ENCODE measurements at regions not wholly inside any gene's neighbourhood (a gene's known extent, or its start where the extent isn't known, plus 50 kb on each side); places are given as distances from the start of the nearest gene placed in this dataset.

DNA sequence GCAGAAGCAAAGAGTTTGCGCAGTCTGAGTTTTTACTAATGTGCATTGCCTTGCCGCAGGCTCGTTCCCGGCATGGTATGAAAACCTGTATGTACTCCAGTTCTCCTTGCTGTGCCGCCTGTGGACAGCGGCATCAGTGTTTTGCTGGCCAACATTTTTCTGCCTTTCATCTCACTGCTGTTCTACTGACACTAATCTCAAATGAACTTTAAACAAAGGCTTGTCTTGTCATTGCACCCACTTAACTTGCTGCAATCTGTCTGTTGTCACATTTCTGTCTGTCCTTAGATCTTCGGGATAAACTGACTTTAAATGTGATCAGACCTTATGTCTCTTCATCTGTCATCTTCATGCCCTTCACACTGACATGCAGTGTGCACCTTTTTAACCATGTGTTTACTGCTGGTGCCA, 71.7 kb upstream of the ZNRF2 start:
- DNase-seq = no peak

GRCh38 chr7:30213637-30214036, 70.8 kb upstream of the ZNRF2 start:
- DNase-seq = no peak

GRCh38 chr7:30214651-30215137, 69.7 kb upstream of the ZNRF2 start:
- no peak for DNase-seq

DNA sequence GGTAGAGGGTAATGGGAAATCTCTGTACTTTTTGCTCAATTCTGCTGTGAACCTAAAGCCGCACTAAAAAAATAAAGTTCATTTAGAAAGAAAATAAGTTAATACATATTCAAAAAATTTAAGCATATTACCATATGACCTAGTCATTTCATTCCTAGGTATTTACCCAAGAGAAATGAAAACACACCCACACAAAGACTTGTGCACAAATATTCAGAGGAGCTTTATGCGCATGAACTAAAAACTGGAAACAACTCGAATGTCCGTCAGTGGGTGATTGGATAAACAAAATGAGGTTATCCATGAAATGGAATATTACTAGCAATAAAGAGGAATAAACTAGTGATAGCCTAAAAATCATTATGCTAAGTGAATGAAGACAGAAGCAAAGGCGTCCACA, 62.6 kb upstream of the ZNRF2 start:
- DNase-seq = no peak

DNA sequence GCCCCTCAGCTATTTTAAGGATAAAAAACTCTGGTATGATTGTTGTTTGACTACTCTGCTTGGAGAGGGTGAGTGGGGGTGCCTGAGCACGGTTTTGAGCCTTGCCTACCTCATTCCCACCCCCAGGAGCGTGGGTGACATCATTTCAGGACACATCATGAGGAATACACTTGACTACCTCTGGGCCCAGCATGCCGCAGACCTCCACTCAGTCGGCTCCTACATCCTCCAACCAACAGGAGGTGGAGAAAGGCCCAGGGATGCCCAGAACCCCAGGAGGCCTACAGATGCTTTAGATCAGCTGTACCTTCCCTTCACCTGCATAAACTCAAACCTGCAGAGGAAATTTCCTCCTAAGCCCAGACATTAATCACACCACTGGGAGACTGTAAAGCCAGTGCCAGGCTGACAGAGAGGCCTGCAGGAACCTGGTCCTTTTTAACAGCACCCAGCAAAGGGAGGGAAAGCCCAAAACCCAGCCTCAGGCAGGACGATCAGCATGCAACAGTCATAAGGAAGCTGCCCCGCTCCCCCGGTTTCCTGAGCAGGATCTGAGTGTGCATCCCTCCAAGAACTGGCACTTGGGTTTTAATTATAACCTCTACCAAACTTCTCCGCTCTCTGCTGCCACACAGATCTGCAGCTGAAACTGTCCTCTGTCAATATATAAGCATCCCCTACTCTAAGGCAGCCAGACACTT, 61.7 kb upstream of the ZNRF2 start:
- no peak for DNase-seq

GRCh38 chr7:30223896-30224295, 60.5 kb upstream of the ZNRF2 start:
- DNase-seq = no peak

DNA sequence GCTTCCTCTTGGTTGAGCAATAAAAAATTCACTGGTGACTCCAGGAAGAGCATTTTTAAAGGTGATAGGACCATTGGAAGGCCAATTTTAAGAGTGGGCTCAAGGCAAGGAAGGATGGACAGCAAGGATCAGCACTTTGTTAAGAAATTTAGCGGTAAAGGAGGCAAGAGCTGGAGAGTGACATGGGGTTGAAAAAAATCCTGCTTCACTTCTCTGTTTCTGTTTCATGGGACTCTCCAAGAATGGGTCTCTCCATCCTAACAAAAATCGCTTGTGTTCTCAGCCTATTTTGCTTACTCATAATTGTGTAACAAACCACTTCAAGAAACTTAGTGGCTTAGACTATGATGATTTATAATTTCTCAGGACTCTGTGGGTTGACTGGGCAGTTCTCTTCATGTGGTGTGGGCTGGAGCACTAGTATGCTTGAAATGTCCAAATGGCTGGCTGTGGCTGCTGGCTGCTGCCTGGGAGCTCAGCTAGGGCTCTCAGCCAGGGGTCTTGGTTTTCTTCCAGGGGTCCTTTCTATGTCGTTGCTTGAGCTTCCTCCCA, 59.8 kb upstream of the ZNRF2 start:
- DNase-seq = peak; percentile 80

- peak; percentile 36 for DNase-seq
These were observed 58.4 kb upstream of the ZNRF2 start for GRCh38 chr7:30225863-30226613.

DNA sequence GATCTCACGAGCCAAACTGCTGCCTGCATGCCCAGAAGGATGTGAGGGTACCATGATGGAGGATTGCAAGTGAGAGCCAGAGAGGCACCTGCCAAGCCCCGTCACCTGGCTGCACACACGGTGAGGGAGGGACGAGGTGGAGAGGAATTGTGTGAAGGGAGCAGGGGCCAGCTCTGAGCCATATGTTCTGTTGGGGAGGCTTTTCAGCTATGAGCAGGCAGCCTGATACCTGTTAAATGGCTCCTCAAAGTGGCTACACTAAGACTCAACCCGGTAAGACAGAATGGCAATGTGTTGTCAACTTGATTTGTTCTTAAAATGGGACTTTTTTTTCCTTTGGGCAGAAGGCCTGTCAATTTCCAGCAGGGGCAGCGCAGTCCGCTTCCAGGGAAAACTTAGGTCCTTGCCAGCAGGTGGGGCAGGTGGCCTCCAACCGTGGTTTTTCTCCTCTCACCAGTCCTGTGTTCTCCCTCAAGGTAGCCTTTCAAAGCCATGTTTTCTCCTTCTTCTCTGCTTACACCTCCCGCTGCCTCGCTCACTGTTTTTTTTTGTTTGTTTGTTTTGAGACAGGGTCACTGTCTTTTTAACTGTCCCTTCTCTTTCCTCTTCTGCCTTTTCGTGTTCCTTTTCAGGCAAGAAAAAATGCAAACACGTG, 57.7 kb upstream of the ZNRF2 start:
- DNase-seq = no peak

GRCh38 chr7:30231271-30231670, 53.1 kb upstream of the ZNRF2 start:
- DNase-seq = no peak

DNA sequence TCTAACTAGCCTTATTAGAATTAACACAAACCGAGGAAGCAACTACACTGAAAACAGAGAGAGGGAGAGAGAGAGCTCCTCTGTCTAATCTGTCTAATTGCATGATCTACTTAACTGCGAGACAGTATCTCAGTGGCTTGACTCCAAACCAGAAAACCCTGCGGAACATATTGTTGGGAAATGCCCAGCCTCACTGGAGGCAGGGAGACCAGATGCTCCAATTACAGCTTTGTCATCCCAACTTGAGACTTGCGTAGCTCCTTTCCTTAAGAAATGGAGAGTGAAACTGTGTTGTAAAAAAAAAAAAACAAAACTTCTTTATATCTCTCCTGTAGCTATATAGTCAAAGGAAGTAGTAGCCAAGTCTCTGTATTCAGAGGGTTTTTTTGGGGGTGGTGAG, 52.0 kb upstream of the ZNRF2 start:
- no peak for DNase-seq
